Upper lobe of left lung (tissue), 6 donors: ENCODE measurements at regions not wholly inside any gene's neighbourhood (a gene's known extent, or its start where the extent isn't known, plus 50 kb on each side); places are given as distances from the start of the nearest gene placed in this dataset.

Experiments
- ATAC-seq, 2 donors: fragments of 200-7000 bp; cut with Tn5 transposase; one replicate each; pipeline ENCODE4 v1.9.1; 2022; ENCODE audit warnings: mild to moderate bottlenecking in 2 of 2, moderate library complexity in 2 of 2; ENCODE audit not compliant: low FRiP score in 2 of 2
- DNase-seq, 2 donors: peaks; one replicate each; pipeline ENCODE4 v3.0.0-alpha.2; 2019 to 2020
- H3K27ac ChIP-seq, 4 donors: fragments of 200-600 bp; sonication (generic); one replicate each; pipeline ENCODE4 v1.5.1; 2016 to 2019
- H3K27me3 ChIP-seq, 4 donors: fragments of 200-600 bp; sonication (generic); one replicate each; pipeline ENCODE4 v1.5.1; 2017 to 2019
- H3K36me3 ChIP-seq, 4 donors: fragments of 200-600 bp; sonication (generic); one replicate each; pipeline ENCODE4 v1.5.1; 2016 to 2019
- H3K4me1 ChIP-seq, 4 donors: fragments of 200-600 bp; sonication (generic); one replicate each; pipeline ENCODE4 v1.5.1; 2018 to 2019
- H3K4me3 ChIP-seq, 4 donors: fragments of 200-600 bp; sonication (generic); one replicate each; pipeline ENCODE4 v1.5.1; 2017 to 2019; ENCODE audit warnings: mild to moderate bottlenecking in 2 of 4, moderate library complexity in 1 of 4
- H3K9me3 ChIP-seq, 4 donors: fragments of 200-600 bp; sonication (generic); one replicate each; pipeline ENCODE4 v1.5.1; 2018 to 2019
- EP300 ChIP-seq, 4 donors: sonication (generic); formaldehyde crosslinking; IDR thresholded peaks; one replicate each; pipeline ENCODE4 v1.5.1; 2017; ENCODE audit warnings: antibody characterized with exemption in 4 of 4, control low read depth in 2 of 4
- POLR2A ChIP-seq, 4 donors: fragments of 450-650 bp; IDR thresholded peaks; one replicate each; pipeline ENCODE4 v1.5.1; 2016 to 2017; ENCODE audit warnings: antibody characterized with exemption in 4 of 4, mild to moderate bottlenecking in 2 of 4
- POLR2AphosphoS5 ChIP-seq, 2 donors: sonication (generic); formaldehyde crosslinking; IDR thresholded peaks; one replicate each; pipeline ENCODE4 v1.5.1; 2017; ENCODE audit warnings: antibody characterized with exemption in 2 of 2
- WGBS, 2 donors: methylation state at CpG; one replicate each; pipeline ENCODE4 v1.1.5; 2017 to 2018; 5-methylcytosine and 5-hydroxymethylcytosine counted together
- TF ChIP-seq, protein P1 (sequence below), 6 experiments: fragments of 450-650 bp in 4 of 6; fragments of 200-600 bp in 2 of 6; sonication (generic) in 2 of 6; IDR thresholded peaks; one replicate each; pipeline ENCODE4 v1.5.1; 2016 to 2019; ENCODE audit warnings: antibody characterized with exemption in 6 of 6
- donor health status: DM: no; HTN: no; CAD: no; lungs with moderate emphysema.
- donor health status: DM: no; HTN: yes; CAD: no; lungs with severe emphysema.

DNA sequence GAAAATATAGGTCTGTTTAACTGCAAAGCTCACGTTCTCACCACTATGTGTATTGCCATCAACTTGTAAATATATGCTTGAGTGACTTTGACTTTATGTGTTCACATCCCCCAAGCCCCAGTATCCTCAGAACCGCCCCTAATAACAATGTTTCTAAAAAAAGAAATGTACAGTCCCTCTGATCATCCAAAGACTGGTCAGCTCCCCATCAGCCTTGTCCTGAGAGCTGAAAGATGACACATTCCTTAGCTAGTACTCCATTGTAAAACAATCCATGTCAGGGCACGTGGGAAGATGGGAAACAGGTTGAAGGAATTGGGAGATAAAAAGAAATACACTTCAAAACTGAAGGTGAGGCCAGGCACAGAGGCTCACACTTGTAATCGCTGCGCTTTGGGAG lies 279.4 kb upstream of the WWC1 start:
- no peak overlapping the region for H3K4me3 ChIP-seq
- no peak overlapping the region for H3K27ac ChIP-seq
- H3K27me3 ChIP-seq, result no peaks in the 10 kb centered on the region
- no peak for TF ChIP-seq POLR2AphosphoS5 (IDR thresholded peaks at IDR 0.05)
- TF ChIP-seq, protein P1, sequence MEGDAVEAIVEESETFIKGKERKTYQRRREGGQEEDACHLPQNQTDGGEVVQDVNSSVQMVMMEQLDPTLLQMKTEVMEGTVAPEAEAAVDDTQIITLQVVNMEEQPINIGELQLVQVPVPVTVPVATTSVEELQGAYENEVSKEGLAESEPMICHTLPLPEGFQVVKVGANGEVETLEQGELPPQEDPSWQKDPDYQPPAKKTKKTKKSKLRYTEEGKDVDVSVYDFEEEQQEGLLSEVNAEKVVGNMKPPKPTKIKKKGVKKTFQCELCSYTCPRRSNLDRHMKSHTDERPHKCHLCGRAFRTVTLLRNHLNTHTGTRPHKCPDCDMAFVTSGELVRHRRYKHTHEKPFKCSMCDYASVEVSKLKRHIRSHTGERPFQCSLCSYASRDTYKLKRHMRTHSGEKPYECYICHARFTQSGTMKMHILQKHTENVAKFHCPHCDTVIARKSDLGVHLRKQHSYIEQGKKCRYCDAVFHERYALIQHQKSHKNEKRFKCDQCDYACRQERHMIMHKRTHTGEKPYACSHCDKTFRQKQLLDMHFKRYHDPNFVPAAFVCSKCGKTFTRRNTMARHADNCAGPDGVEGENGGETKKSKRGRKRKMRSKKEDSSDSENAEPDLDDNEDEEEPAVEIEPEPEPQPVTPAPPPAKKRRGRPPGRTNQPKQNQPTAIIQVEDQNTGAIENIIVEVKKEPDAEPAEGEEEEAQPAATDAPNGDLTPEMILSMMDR (IDR thresholded peaks at IDR 0.05), result no peak
- TF ChIP-seq EP300 (IDR thresholded peaks at IDR 0.05), result no peak
- TF ChIP-seq POLR2A (IDR thresholded peaks at IDR 0.05), result no peak
- H3K9me3 ChIP-seq, result no peaks in the 10 kb centered on the region
- DNase-seq, result no peak
- H3K36me3 ChIP-seq, result no peaks in the 10 kb centered on the region
- ATAC-seq, result no peak
- WGBS, 2 donors, result 70 to 77% methylated on average over 5 of the region's 5 CpGs
- H3K4me1 ChIP-seq, result no peaks in the 10 kb centered on the region

DNA sequence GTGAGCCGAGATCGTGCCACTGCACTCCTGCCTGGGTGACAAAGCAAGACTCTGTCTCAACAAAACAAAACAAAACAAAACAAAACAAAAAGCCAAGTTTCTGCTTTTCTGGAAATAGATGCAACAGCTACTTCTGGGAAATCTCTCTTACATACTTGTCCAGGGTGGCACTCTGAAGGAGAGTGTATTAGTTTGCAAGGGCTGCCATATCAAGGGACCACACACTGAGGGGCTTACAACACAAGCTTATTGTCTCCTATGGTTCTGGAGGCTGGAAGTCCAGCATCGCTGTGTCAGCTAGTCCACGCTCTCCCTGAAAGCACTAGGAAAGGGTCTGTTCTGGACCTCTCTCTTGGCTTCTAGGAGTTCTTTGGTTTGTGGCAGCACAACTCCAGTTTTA lies 277.9 kb upstream of the WWC1 start:
- TF ChIP-seq POLR2AphosphoS5 (IDR thresholded peaks at IDR 0.05), result no peak
- TF ChIP-seq, protein P1 (IDR thresholded peaks at IDR 0.05), result no peak
- no peak overlapping the region for H3K4me3 ChIP-seq
- 84 to 87% methylated on average over 4 of the region's 4 CpGs for WGBS, 2 donors
- DNase-seq (no peak), ATAC-seq (no peak)
- H3K27ac ChIP-seq, result no peak overlapping the region
- no peaks in the 10 kb centered on the region for H3K27me3 ChIP-seq
- no peaks in the 10 kb centered on the region for H3K9me3 ChIP-seq
- H3K4me1 ChIP-seq, result no peaks in the 10 kb centered on the region
- no peaks in the 10 kb centered on the region for H3K36me3 ChIP-seq

DNA sequence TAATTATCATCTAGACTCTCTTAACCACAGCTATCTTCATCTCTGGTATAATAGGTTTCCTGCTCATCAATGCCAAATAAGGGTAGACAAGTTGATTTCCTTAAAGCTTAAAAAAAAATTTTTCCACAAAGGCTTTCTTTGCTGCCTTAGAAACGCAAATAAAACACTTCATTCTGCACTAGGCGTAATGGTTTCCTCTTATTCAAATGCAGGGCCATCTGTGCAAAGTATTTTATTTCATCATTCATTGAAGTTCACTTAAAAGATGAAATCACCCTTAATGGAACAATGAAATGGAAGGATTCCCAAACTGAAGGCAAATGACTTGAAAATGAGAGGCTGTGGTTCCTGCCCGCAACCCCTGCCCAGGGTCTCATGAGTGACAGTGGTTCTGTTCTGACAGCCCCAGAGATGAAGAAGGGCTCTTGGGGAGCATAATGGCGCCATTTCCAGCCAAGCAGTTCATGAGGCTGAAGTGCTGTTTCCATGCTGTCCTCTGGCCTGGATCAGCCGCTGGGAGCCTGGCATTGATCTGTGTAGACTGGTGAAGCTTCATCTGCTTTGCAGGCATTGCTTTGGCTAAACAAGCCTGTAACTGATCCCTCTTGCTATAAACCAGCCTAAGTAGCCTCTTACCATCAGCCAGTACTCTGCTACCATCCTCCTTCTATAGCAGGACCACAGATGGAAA lies 276.9 kb upstream of the WWC1 start:
- Histone ChIP-seq H3K4me1 (no peaks in the 10 kb centered on the region), H3K27me3 (no peaks in the 10 kb centered on the region), H3K27ac (no peak overlapping the region), H3K9me3 (no peaks in the 10 kb centered on the region), H3K36me3 (no peaks in the 10 kb centered on the region), H3K4me3 (no peak overlapping the region)
- DNase-seq (no peak), ATAC-seq (no peak)
- TF ChIP-seq, protein P1 (IDR thresholded peaks at IDR 0.05), result no peak
- TF ChIP-seq POLR2AphosphoS5 (IDR thresholded peaks at IDR 0.05) (no peak), EP300 (IDR thresholded peaks at IDR 0.05) (no peak), POLR2A (IDR thresholded peaks at IDR 0.05) (no peak)
- WGBS, 2 donors, result 87 to 88% methylated on average over 5 of the region's 5 CpGs

DNA sequence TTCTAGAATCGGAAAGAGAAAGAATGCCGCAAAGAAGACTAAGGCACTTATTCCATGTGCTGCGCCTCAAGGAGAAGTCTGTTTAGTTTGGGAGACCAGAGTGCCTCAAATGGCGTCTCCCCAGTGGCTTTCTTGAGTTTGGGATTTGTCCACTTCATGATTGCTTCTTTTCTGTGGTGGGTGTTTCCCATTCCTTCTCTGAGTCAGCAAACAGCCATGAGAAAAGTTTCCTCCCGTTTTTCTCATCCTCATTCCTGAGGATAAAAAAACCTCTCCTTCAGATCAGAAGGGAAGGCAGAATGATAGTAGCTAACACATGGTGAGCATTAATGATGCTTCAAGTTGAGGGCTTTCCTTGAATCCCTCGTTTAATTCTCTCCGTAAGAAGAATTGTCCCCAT lies 275.9 kb upstream of the WWC1 start:
- 83 to 85% methylated on average over 7 of the region's 7 CpGs for WGBS, 2 donors
- Histone ChIP-seq H3K4me1 (no peaks in the 10 kb centered on the region), H3K27me3 (no peaks in the 10 kb centered on the region), H3K9me3 (no peaks in the 10 kb centered on the region), H3K27ac (no peak overlapping the region), H3K4me3 (no peak overlapping the region), H3K36me3 (no peaks in the 10 kb centered on the region)
- TF ChIP-seq POLR2A (IDR thresholded peaks at IDR 0.05), result no peak
- TF ChIP-seq EP300 (IDR thresholded peaks at IDR 0.05), result no peak
- TF ChIP-seq POLR2AphosphoS5 (IDR thresholded peaks at IDR 0.05), result no peak
- TF ChIP-seq, protein P1 (IDR thresholded peaks at IDR 0.05), result no peak
- ATAC-seq (no peak), DNase-seq (no peak)

DNA sequence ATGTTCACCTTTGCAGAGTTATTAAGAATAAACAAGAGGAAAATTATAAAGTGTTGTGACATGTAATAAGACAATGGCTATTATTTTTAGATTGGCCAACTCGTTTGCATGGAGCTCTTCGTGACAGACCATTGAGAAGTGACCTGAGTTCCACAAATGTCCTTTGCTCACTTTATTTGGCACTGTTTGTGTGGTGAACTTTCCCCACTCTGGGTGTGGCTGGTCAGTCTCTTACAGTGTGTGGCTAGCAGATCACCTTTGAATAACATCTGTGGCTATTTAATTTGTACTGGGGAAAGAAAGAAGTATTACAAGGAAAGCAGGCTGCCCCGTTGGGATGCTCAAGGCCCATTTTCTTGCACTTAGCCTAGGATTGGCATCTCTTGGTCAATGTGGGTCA lies 274.1 kb upstream of the WWC1 start:
- Histone ChIP-seq H3K4me1 (no peaks in the 10 kb centered on the region), H3K36me3 (no peaks in the 10 kb centered on the region), H3K4me3 (no peak overlapping the region), H3K27ac (no peak overlapping the region), H3K27me3 (no peaks in the 10 kb centered on the region), H3K9me3 (no peaks in the 10 kb centered on the region)
- DNase-seq (no peak), ATAC-seq (no peak)
- 56 to 70% methylated on average over 3 of the region's 3 CpGs for WGBS, 2 donors
- TF ChIP-seq POLR2A (IDR thresholded peaks at IDR 0.05), result no peak
- no peak for TF ChIP-seq POLR2AphosphoS5 (IDR thresholded peaks at IDR 0.05)
- no peak for TF ChIP-seq EP300 (IDR thresholded peaks at IDR 0.05)
- TF ChIP-seq, protein P1 (IDR thresholded peaks at IDR 0.05), result no peak
